Cerebellar nuclear complex (tissue), 1 donor: ENCODE measurements at regions not wholly inside any gene's neighbourhood (a gene's known extent, or its start where the extent isn't known, plus 50 kb on each side); places are given as distances from the start of the nearest gene placed in this dataset.

Experiments used
- DNase-seq, 2 experiments: peaks; one replicate each; lab custom pipeline; 2025; lab: John Stamatoyannopoulos, UW

- DNase-seq = peak in 1 of 2 experiments; percentile 38
Observed at GRCh38 chr6:156564127-156564806, 212.9 kb upstream of the ARID1B start.

- no peak for DNase-seq
Observed at GRCh38 chr6:156563714-156564113, 213.5 kb upstream of the ARID1B start.

GRCh38 chr6:156562636-156563035 is 214.5 kb upstream of the ARID1B start:
- DNase-seq = no peak

- no peak for DNase-seq
Observed at GRCh38 chr6:156562019-156562418, 215.2 kb upstream of the ARID1B start.

GRCh38 chr6:156560476-156560875 is 216.7 kb upstream of the ARID1B start:
- no peak for DNase-seq

- DNase-seq = no peak
Observed at GRCh38 chr6:156559162-156559690, 218.0 kb upstream of the ARID1B start.

- DNase-seq = no peak
Observed at GRCh38 chr6:156557911-156558259, 219.3 kb upstream of the ARID1B start.

GRCh38 chr6:156557251-156557910 is 219.8 kb upstream of the ARID1B start:
- DNase-seq = no peak

- DNase-seq = no peak
Observed at GRCh38 chr6:156556811-156557210, 220.4 kb upstream of the ARID1B start.

- no peak for DNase-seq
Observed at GRCh38 chr6:156555116-156555515, 222.1 kb upstream of the ARID1B start.

GRCh38 chr6:156554160-156554559 is 223.0 kb upstream of the ARID1B start:
- DNase-seq = no peak

GRCh38 chr6:156552849-156553248 is 224.3 kb upstream of the ARID1B start:
- no peak for DNase-seq

GRCh38 chr6:156550949-156551348 is 226.2 kb upstream of the ARID1B start:
- DNase-seq = no peak

- no peak for DNase-seq
Observed at GRCh38 chr6:156545931-156546330, 231.2 kb upstream of the ARID1B start.

- no peak for DNase-seq
Observed at GRCh38 chr6:156545021-156545420, 232.2 kb upstream of the ARID1B start.

GRCh38 chr6:156544046-156544445 is 233.1 kb upstream of the ARID1B start:
- DNase-seq = no peak

GRCh38 chr6:156543431-156543830 is 233.7 kb upstream of the ARID1B start:
- no peak for DNase-seq

GRCh38 chr6:156538875-156539660 is 238.1 kb upstream of the ARID1B start:
- no peak for DNase-seq

GRCh38 chr6:156534594-156534993 is 242.6 kb upstream of the ARID1B start:
- DNase-seq = no peak

- DNase-seq = no peak
Observed at GRCh38 chr6:156533872-156534524, 243.2 kb upstream of the ARID1B start.

- DNase-seq = no peak
Observed at GRCh38 chr6:156526081-156526480, 251.1 kb upstream of the ARID1B start.

GRCh38 chr6:156525541-156525940 is 251.6 kb upstream of the ARID1B start:
- DNase-seq = no peak
